WERI-Rb-1 (cell line): ENCODE measurements at regions not wholly inside any gene's neighbourhood (a gene's known extent, or its start where the extent isn't known, plus 50 kb on each side); places are given as distances from the start of the nearest gene placed in this dataset.

Source experiments
- DNase-seq: peaks from one replicate; pipeline ENCODE4 v3.0.0-alpha.2; 2020
- H3K27ac ChIP-seq: fragments of 250-450 bp; sonication (Bioruptor Pico); 2 replicates; pipeline ENCODE4 v1.5.1; 2020; ENCODE audit warnings: mild to moderate bottlenecking, moderate library complexity
- H3K27me3 ChIP-seq: fragments of 250-450 bp; sonication (Bioruptor Pico); 2 replicates; pipeline ENCODE4 v1.5.1; 2021; ENCODE audit warnings: mild to moderate bottlenecking, low read depth, moderate library complexity; ENCODE audit not compliant: insufficient read depth, severe bottlenecking
- H3K36me3 ChIP-seq: fragments of 250-450 bp; sonication (Bioruptor Pico); 2 replicates; pipeline ENCODE4 v1.5.1; 2020; ENCODE audit warnings: mild to moderate bottlenecking, moderate library complexity
- H3K4me3 ChIP-seq: 2 replicates; pipeline ENCODE4 v1.5.1; 2011; ENCODE audit warnings: low read depth, mild to moderate bottlenecking, control low read depth, low read length
- H3K9me3 ChIP-seq: fragments of 250-450 bp; sonication (Bioruptor Pico); 2 replicates; pipeline ENCODE4 v1.5.1; 2021; ENCODE audit warnings: mild to moderate bottlenecking, moderate library complexity; ENCODE audit not compliant: severe bottlenecking
- CTCF ChIP-seq: IDR thresholded peaks from 2 replicates; pipeline ENCODE4 v1.5.1; 2011; ENCODE audit warnings: low read depth, mild to moderate bottlenecking, control low read depth, inconsistent platforms, low read length

- Histone ChIP-seq H3K4me3 (no peak overlapping the region), H3K27ac (no peak overlapping the region), H3K9me3 (no peaks in the 10 kb centered on the region), H3K36me3 (no peaks in the 10 kb centered on the region), H3K27me3 (no peaks in the 10 kb centered on the region)
- TF ChIP-seq CTCF: no peak
- DNase-seq: no peak
These were observed 167.5 kb upstream of the PRICKLE1 start for GRCh38 chr12:42756841-42757623.

GRCh38 chr12:42750356-42750755, 160.8 kb upstream of the PRICKLE1 start:
- no peak for TF ChIP-seq CTCF
- Histone ChIP-seq H3K36me3 (no peaks in the 10 kb centered on the region), H3K4me3 (no peak overlapping the region), H3K9me3 (no peaks in the 10 kb centered on the region), H3K27me3 (no peaks in the 10 kb centered on the region), H3K27ac (no peak overlapping the region)
- DNase-seq: no peak

DNA sequence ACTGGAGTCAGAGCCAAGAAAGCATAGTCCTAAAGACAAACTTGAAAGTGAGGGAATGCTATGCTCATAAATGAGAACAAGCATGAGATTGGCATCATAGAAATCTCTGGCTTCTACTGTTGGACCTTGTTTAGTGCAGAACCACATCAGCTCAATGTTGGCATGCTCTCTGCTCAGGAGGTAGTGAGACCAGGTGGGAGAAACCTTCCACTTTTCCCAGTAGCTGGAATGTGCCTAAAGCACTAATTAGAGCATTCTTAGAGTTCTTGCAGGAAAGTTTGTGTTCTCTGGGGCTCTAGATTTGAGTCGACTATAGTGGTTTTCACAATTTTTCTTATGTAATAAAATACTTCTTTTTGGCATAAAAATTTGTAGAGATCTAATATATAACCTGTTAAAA, 159.7 kb upstream of the PRICKLE1 start:
- no peaks in the 10 kb centered on the region for H3K9me3 ChIP-seq
- no peak overlapping the region for H3K4me3 ChIP-seq
- no peaks in the 10 kb centered on the region for H3K27me3 ChIP-seq
- H3K27ac ChIP-seq: no peak overlapping the region
- H3K36me3 ChIP-seq: no peaks in the 10 kb centered on the region
- no peak for DNase-seq
- no peak for TF ChIP-seq CTCF

DNA sequence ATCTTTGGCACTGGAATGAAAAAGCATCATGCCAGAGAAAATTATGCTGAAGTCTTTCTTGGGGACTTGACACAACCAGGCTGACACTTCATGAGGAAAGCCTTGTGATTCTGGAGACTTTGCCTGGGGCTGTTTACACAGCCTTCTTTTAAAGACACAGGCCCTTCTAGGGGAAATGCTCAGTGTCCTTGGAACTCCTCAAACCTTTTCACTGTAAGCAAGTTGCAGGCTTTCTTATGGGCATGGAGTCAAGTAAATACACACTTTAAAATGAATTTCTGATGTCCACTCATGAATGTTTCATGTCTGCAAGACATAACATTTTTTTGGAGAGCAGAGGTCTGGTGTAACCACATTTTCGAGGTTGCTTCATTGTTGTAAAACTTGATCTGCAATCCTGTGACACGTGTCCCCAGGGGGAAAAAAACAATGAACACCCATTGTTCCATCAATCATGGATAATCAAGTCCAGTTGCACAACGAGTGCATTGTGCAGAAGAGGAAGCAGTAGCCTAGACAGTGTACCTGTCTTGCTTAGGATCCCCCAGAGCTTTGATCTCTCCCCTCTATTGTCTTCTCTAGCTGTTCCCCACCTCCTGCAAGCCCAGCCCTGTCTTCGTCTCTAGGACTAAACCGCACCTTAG, 155.1 kb upstream of the PRICKLE1 start:
- H3K27me3 ChIP-seq: no peaks in the 10 kb centered on the region
- no peak overlapping the region for H3K27ac ChIP-seq
- no peak for DNase-seq
- no peak for TF ChIP-seq CTCF
- no peaks in the 10 kb centered on the region for H3K36me3 ChIP-seq
- H3K9me3 ChIP-seq: no peaks in the 10 kb centered on the region
- no peak overlapping the region for H3K4me3 ChIP-seq

- no peak for TF ChIP-seq CTCF
- H3K9me3 ChIP-seq: no peaks in the 10 kb centered on the region
- H3K4me3 ChIP-seq: no peak overlapping the region
- H3K27me3 ChIP-seq: no peaks in the 10 kb centered on the region
- no peaks in the 10 kb centered on the region for H3K36me3 ChIP-seq
- no peak for DNase-seq
- no peak overlapping the region for H3K27ac ChIP-seq
These were observed 153.2 kb upstream of the PRICKLE1 start for GRCh38 chr12:42742716-42743115.
